Loucy (cell line): ENCODE measurements at regions not wholly inside any gene's neighbourhood (a gene's known extent, or its start where the extent isn't known, plus 50 kb on each side); places are given as distances from the start of the nearest gene placed in this dataset.

Experiments used
- CTCF ChIP-seq: fragments of 200-600 bp; sonication (generic); conservative IDR thresholded peaks from 2 replicates; pipeline ENCODE4 v1.5.1; 2014; ENCODE audit warnings: mild to moderate bottlenecking, antibody characterized with exemption, low read length
- EZH2phosphoT487 ChIP-seq: fragments of 200-600 bp; IDR thresholded peaks from 2 replicates; pipeline ENCODE4 v1.6.1; 2018; ENCODE audit warnings: antibody characterized with exemption, mild to moderate bottlenecking, moderate library complexity, borderline replicate concordance

- TF ChIP-seq CTCF, result no peak
- TF ChIP-seq EZH2phosphoT487, result no peak
Measured at GRCh38 chr20:60266177-60266823, 308.1 kb downstream of the CDH26 start.
